ENCODE measurements at regions not wholly inside any gene's neighbourhood (a gene's known extent, or its start where the extent isn't known, plus 50 kb on each side); places are given as distances from the start of the nearest gene placed in this dataset.

- DNase-seq (ENCODE audit: low spot score), result no peak
- in situ Hi-C loops (cut with HindIII; ENCODE audit: low sequenced_read_pairs), result no loop called here
These were observed 745.7 kb upstream of the CCDC54 start for GRCh38 chr3:106631373-106632108.

- in situ Hi-C loops (cut with HindIII; ENCODE audit: low sequenced_read_pairs), result no loop called here
- no peak for DNase-seq (ENCODE audit: low spot score)
These were observed 742.0 kb upstream of the CCDC54 start for GRCh38 chr3:106635271-106635670.

- in situ Hi-C loops (cut with HindIII; ENCODE audit: low sequenced_read_pairs), result no loop called here
- no peak for DNase-seq (ENCODE audit: low spot score)
These were observed 741.4 kb upstream of the CCDC54 start for GRCh38 chr3:106635826-106636225.

- no peak for DNase-seq (ENCODE audit: low spot score)
- in situ Hi-C loops (cut with HindIII; ENCODE audit: low sequenced_read_pairs), result no loop called here
These were observed 736.9 kb upstream of the CCDC54 start for GRCh38 chr3:106640353-106640752.

- in situ Hi-C loops (cut with HindIII; ENCODE audit: low sequenced_read_pairs), result no loop called here
These were observed 735.1 kb upstream of the CCDC54 start for GRCh38 chr3:106642161-106642560.

GRCh38 chr3:106643684-106644161 is 733.5 kb upstream of the CCDC54 start:
- no peak for DNase-seq (ENCODE audit: low spot score)
- in situ Hi-C loops (cut with HindIII; ENCODE audit: low sequenced_read_pairs), result no loop called here

More at GRCh38 chr3:106642161-106642560, 735.1 kb upstream of the CCDC54 start:
- no peak for DNase-seq (ENCODE audit: low spot score)

GRCh38 chr3:106673926-106674569 is 703.2 kb upstream of the CCDC54 start:
- no peak for DNase-seq (ENCODE audit: low spot score)
- in situ Hi-C loops (cut with HindIII; ENCODE audit: low sequenced_read_pairs), result no loop called here

GRCh38 chr3:106675451-106675850 is 701.8 kb upstream of the CCDC54 start:
- DNase-seq (ENCODE audit: low spot score), result no peak
- in situ Hi-C loops (cut with HindIII; ENCODE audit: low sequenced_read_pairs), result no loop called here

- in situ Hi-C loops (cut with HindIII; ENCODE audit: low sequenced_read_pairs), result no loop called here
- DNase-seq (ENCODE audit: low spot score), result no peak
These were observed 698.4 kb upstream of the CCDC54 start for GRCh38 chr3:106678657-106679390.

- in situ Hi-C loops (cut with HindIII; ENCODE audit: low sequenced_read_pairs), result no loop called here
- no peak for DNase-seq (ENCODE audit: low spot score)
These were observed 693.2 kb upstream of the CCDC54 start for GRCh38 chr3:106683953-106684620.

- no peak for DNase-seq (ENCODE audit: low spot score)
- in situ Hi-C loops (cut with HindIII; ENCODE audit: low sequenced_read_pairs), result no loop called here
These were observed 691.5 kb upstream of the CCDC54 start for GRCh38 chr3:106685745-106686144.

GRCh38 chr3:106687905-106688304 is 689.3 kb upstream of the CCDC54 start:
- no peak for DNase-seq (ENCODE audit: low spot score)
- in situ Hi-C loops (cut with HindIII; ENCODE audit: low sequenced_read_pairs), result no loop called here

- in situ Hi-C loops (cut with HindIII; ENCODE audit: low sequenced_read_pairs), result no loop called here
These were observed 688.8 kb upstream of the CCDC54 start for GRCh38 chr3:106688464-106688863.

GRCh38 chr3:106691476-106691875 is 685.8 kb upstream of the CCDC54 start:
- in situ Hi-C loops (cut with HindIII; ENCODE audit: low sequenced_read_pairs), result no loop called here

More at GRCh38 chr3:106688464-106688863, 688.8 kb upstream of the CCDC54 start:
- no peak for DNase-seq (ENCODE audit: low spot score)

GRCh38 chr3:106692624-106693023 is 684.6 kb upstream of the CCDC54 start:
- in situ Hi-C loops (cut with HindIII; ENCODE audit: low sequenced_read_pairs), result no loop called here
- no peak for DNase-seq (ENCODE audit: low spot score)

More at GRCh38 chr3:106691476-106691875, 685.8 kb upstream of the CCDC54 start:
- DNase-seq (ENCODE audit: low spot score), result no peak

- DNase-seq (ENCODE audit: low spot score), result no peak
- in situ Hi-C loops (cut with HindIII; ENCODE audit: low sequenced_read_pairs), result no loop called here
These were observed 678.1 kb upstream of the CCDC54 start for GRCh38 chr3:106699122-106699521.

GRCh38 chr3:106700981-106701380 is 676.3 kb upstream of the CCDC54 start:
- in situ Hi-C loops (cut with HindIII; ENCODE audit: low sequenced_read_pairs), result no loop called here
- DNase-seq (ENCODE audit: low spot score), result no peak

- in situ Hi-C loops (cut with HindIII; ENCODE audit: low sequenced_read_pairs), result no loop called here
These were observed 673.7 kb upstream of the CCDC54 start for GRCh38 chr3:106703524-106703923.

GRCh38 chr3:106707347-106707746 is 669.9 kb upstream of the CCDC54 start:
- DNase-seq (ENCODE audit: low spot score), result no peak
- in situ Hi-C loops (cut with HindIII; ENCODE audit: low sequenced_read_pairs), result no loop called here

More at GRCh38 chr3:106703524-106703923, 673.7 kb upstream of the CCDC54 start:
- no peak for DNase-seq (ENCODE audit: low spot score)
